ENCODE measurements at regions not wholly inside any gene's neighbourhood (a gene's known extent, or its start where the extent isn't known, plus 50 kb on each side); places are given as distances from the start of the nearest gene placed in this dataset.

- no peak for TF ChIP-seq TAF1 (IDR thresholded peaks at IDR 0.05; ENCODE audit: borderline replicate concordance, low read depth, low read length)
- no peak for TF ChIP-seq CTCF (IDR thresholded peaks at IDR 0.05)
- no peak for TF ChIP-seq REST (IDR thresholded peaks at IDR 0.05; ENCODE audit: low read depth, low read length)
- no peak for TF ChIP-seq POLR2AphosphoS5 (IDR thresholded peaks at IDR 0.05; ENCODE audit: low read depth, low read length)
- no peak for TF ChIP-seq RAD21 (IDR thresholded peaks at IDR 0.05; ENCODE audit: low read length)
- TF ChIP-seq FOXM1 (IDR thresholded peaks at IDR 0.05; ENCODE audit: low read depth) = no peak
Measured at GRCh38 chr20:6886065-6886729, 118.7 kb downstream of the BMP2 start.
